ENCODE measurements at regions not wholly inside any gene's neighbourhood (a gene's known extent, or its start where the extent isn't known, plus 50 kb on each side); places are given as distances from the start of the nearest gene placed in this dataset.

GRCh38 chr11:119828006-119828405 lies 99.0 kb upstream of the NECTIN1 start:
- H3K27ac ChIP-seq = no peak overlapping the region
- TF ChIP-seq CTCF (conservative IDR thresholded peaks at IDR 0.05) = no peak

GRCh38 chr11:119827113-119827512 lies 98.1 kb upstream of the NECTIN1 start:
- TF ChIP-seq CTCF (conservative IDR thresholded peaks at IDR 0.05) = no peak
- no peak overlapping the region for H3K27ac ChIP-seq

- no peak for TF ChIP-seq CTCF (conservative IDR thresholded peaks at IDR 0.05)
- H3K27ac ChIP-seq = no peak overlapping the region
These were observed 94.1 kb upstream of the NECTIN1 start for GRCh38 chr11:119823077-119823476.

GRCh38 chr11:119816660-119817059 lies 87.7 kb upstream of the NECTIN1 start:
- H3K27ac ChIP-seq = no peak overlapping the region
- TF ChIP-seq CTCF (conservative IDR thresholded peaks at IDR 0.05) = no peak

GRCh38 chr11:119814766-119815165 lies 85.8 kb upstream of the NECTIN1 start:
- no peak overlapping the region for H3K27ac ChIP-seq
- no peak for TF ChIP-seq CTCF (conservative IDR thresholded peaks at IDR 0.05)

GRCh38 chr11:119810478-119811232 lies 81.7 kb upstream of the NECTIN1 start:
- no peak overlapping the region for H3K27ac ChIP-seq
- no peak for TF ChIP-seq CTCF (conservative IDR thresholded peaks at IDR 0.05)

DNA sequence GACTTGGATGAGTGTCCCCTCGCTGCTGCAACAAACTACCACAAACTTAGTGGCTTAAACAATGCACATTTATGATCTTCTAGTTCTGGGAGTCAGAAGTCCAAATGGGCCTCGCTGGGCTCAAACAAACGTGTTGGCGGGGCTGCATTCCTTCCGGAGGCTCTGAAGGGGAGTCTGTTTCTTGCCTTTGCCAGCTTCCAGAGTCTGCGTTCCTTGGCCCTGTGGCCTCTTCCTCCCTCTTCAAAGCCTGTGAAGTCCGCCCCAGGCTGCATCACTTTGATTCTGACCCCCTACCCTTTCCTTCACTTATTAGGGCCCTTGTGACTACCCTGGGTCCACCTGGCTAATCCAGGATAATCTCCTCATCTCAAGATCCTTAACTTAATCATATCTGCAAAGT lies 80.3 kb upstream of the NECTIN1 start:
- no peak overlapping the region for H3K27ac ChIP-seq
- no peak for TF ChIP-seq CTCF (conservative IDR thresholded peaks at IDR 0.05)

Measured in VCaP (cell line).